Liver (tissue), 8 donors: ENCODE measurements at regions not wholly inside any gene's neighbourhood (a gene's known extent, or its start where the extent isn't known, plus 50 kb on each side); places are given as distances from the start of the nearest gene placed in this dataset.
"Not testable (repeated sequence)": the region's sequence is repeated elsewhere in the genome, so short reads cannot be mapped to it uniquely, and the experiment has no call there.

Source experiments
- DNase-seq: peaks from one replicate; pipeline ENCODE4 v3.0.0-alpha.2; 2017; ENCODE audit warnings: low spot score
- H3K27ac ChIP-seq, 2 donors: one replicate each; pipeline ENCODE4 v1.7.0; 2013; ENCODE audit warnings: inconsistent platforms in 2 of 2, low read length in 2 of 2, control low read depth in 1 of 2, low read depth in 1 of 2, mild to moderate bottlenecking in 1 of 2
- H3K27me3 ChIP-seq, 4 donors: one replicate each; pipeline versions ENCODE4 v1.6.1 to v1.7.0; 2013; ENCODE audit warnings: low read length in 3 of 4, inconsistent platforms in 1 of 4, mild to moderate bottlenecking in 1 of 4, moderate library complexity in 1 of 4; ENCODE audit not compliant: control insufficient read depth in 4 of 4, insufficient read depth in 4 of 4
- H3K36me3 ChIP-seq, 4 donors: one replicate each; pipeline versions ENCODE4 v1.6.1 to v1.7.0; 2013; ENCODE audit warnings: low read length in 3 of 4, mild to moderate bottlenecking in 3 of 4, low read depth in 1 of 4, moderate library complexity in 1 of 4; ENCODE audit not compliant: control insufficient read depth in 4 of 4, insufficient read depth in 3 of 4
- H3K4me1 ChIP-seq, 4 donors: one replicate each; pipeline versions ENCODE4 v1.6.1 to v1.7.0; 2013; ENCODE audit warnings: low read length in 3 of 4, mild to moderate bottlenecking in 3 of 4, moderate library complexity in 1 of 4; ENCODE audit not compliant: control insufficient read depth in 4 of 4, insufficient read depth in 4 of 4
- H3K4me3 ChIP-seq, 3 donors: one replicate each; pipeline versions ENCODE4 v1.6.1 to v1.7.0; 2013; ENCODE audit warnings: low read length in 3 of 3, control low read depth in 1 of 3, low read depth in 1 of 3, mild to moderate bottlenecking in 1 of 3
- H3K9ac ChIP-seq, 2 donors: one replicate each; pipeline ENCODE4 v1.7.0; 2013; ENCODE audit warnings: low read length in 2 of 2, mild to moderate bottlenecking in 2 of 2, moderate library complexity in 2 of 2, control low read depth in 1 of 2, low read depth in 1 of 2
- H3K9me3 ChIP-seq, 4 donors: one replicate each; pipeline versions ENCODE4 v1.6.1 to v1.7.0; 2013; ENCODE audit warnings: low read length in 3 of 4; ENCODE audit not compliant: control insufficient read depth in 4 of 4
- ATF3 ChIP-seq: IDR thresholded peaks from 2 replicates; pipeline ENCODE4 v1.6.1; 2016; ENCODE audit warnings: antibody characterized with exemption
- CTCF ChIP-seq: fragments of 150-350 bp; IDR thresholded peaks from 2 replicates; pipeline ENCODE4 v1.5.1; 2017; ENCODE audit warnings: improper control_type of control experiment, low read depth, low read length; ENCODE audit not compliant: missing input control
- EGR1 ChIP-seq, 2 donors: IDR thresholded peaks; 2 replicates each; pipeline ENCODE4 v1.6.1; 2016 to 2018; ENCODE audit warnings: antibody characterized with exemption in 2 of 2, low read depth in 2 of 2
- FOXA1 ChIP-seq: IDR thresholded peaks from 2 replicates; pipeline ENCODE4 v1.6.1; 2016; ENCODE audit warnings: antibody characterized with exemption
- FOXA2 ChIP-seq: IDR thresholded peaks from 2 replicates; pipeline ENCODE4 v1.6.1; 2016; ENCODE audit warnings: antibody characterized with exemption
- GABPA ChIP-seq, 2 donors: IDR thresholded peaks in 1 of 2; conservative IDR thresholded peaks in 1 of 2; 2 replicates each; pipeline ENCODE4 v1.6.1; 2016; ENCODE audit warnings: antibody characterized with exemption in 2 of 2, mild to moderate bottlenecking in 1 of 2, moderate library complexity in 1 of 2
- HNF4A ChIP-seq, 2 donors: conservative IDR thresholded peaks; 2 replicates each; pipeline ENCODE4 v1.6.1; 2016; ENCODE audit warnings: antibody characterized with exemption in 2 of 2, mild to moderate bottlenecking in 2 of 2
- HNF4G ChIP-seq: IDR thresholded peaks from 2 replicates; pipeline ENCODE4 v1.6.1; 2016; ENCODE audit warnings: antibody characterized with exemption
- JUND ChIP-seq, 2 donors: IDR thresholded peaks; 2 replicates each; pipeline ENCODE4 v1.6.1; 2016; ENCODE audit warnings: antibody characterized with exemption in 2 of 2
- MAX ChIP-seq: IDR thresholded peaks from 2 replicates; pipeline ENCODE4 v1.6.1; 2016; ENCODE audit warnings: antibody characterized with exemption
- NR2F2 ChIP-seq: IDR thresholded peaks from 2 replicates; pipeline ENCODE4 v1.6.1; 2016; ENCODE audit warnings: antibody characterized with exemption
- RAD21 ChIP-seq, 2 donors: IDR thresholded peaks; 2 replicates each; pipeline ENCODE4 v1.6.1; 2016; ENCODE audit warnings: antibody characterized with exemption in 2 of 2, mild to moderate bottlenecking in 2 of 2
- RXRA ChIP-seq, 2 donors: IDR thresholded peaks; 2 replicates each; pipeline ENCODE4 v1.6.1; 2017 to 2018; ENCODE audit warnings: antibody characterized with exemption in 2 of 2, mild to moderate bottlenecking in 1 of 2
- SP1 ChIP-seq: IDR thresholded peaks from 2 replicates; pipeline ENCODE4 v1.6.1; 2018; ENCODE audit warnings: antibody characterized with exemption, mild to moderate bottlenecking
- TAF1 ChIP-seq: conservative IDR thresholded peaks from 2 replicates; pipeline ENCODE4 v1.6.1; 2016; ENCODE audit warnings: antibody characterized with exemption, mild to moderate bottlenecking
- YY1 ChIP-seq: IDR thresholded peaks from 2 replicates; pipeline ENCODE4 v1.6.1; 2016; ENCODE audit warnings: antibody characterized with exemption, mild to moderate bottlenecking
- ZBTB33 ChIP-seq: IDR thresholded peaks from 2 replicates; pipeline ENCODE4 v1.6.1; 2016; ENCODE audit warnings: antibody characterized with exemption
- WGBS: extraction: QIAGEN DNeasy Blood & Tissue Kit; methylation state at CpG from one replicate; pipeline ENCODE4 v1.1.7; 2013; 5-methylcytosine and 5-hydroxymethylcytosine counted together
- donor health status: healthy.
- donor health status: healthy.
- donor health status: healthy.
- donor health status: healthy.
- donor health status: healthy.

- Histone ChIP-seq H3K9me3 (no peaks in the 10 kb centered on the region), H3K4me3 (no peak overlapping the region), H3K27ac (no peak overlapping the region), H3K4me1 (no peaks in the 10 kb centered on the region), H3K27me3 (no peaks in the 10 kb centered on the region), H3K9ac (no peak overlapping the region), H3K36me3 (no peaks in the 10 kb centered on the region)
- TF ChIP-seq FOXA1 (no peak), SP1 (no peak), CTCF (no peak), TAF1 (no peak), HNF4A (conservative IDR thresholded peaks at IDR 0.05) (no peak), YY1 (no peak), HNF4G (no peak), MAX (no peak), EGR1 (IDR thresholded peaks at IDR 0.05; ENCODE audit: low read depth in 2 of 2) (no peak), ATF3 (no peak), ZBTB33 (no peak), RXRA (IDR thresholded peaks at IDR 0.05) (no peak), NR2F2 (no peak), JUND (IDR thresholded peaks at IDR 0.05) (no peak), RAD21 (IDR thresholded peaks at IDR 0.05) (no peak), GABPA (IDR thresholded peaks at IDR 0.05 in 1 of 2, conservative IDR thresholded peaks at IDR 0.05 in 1 of 2) (no peak), FOXA2 (no peak)
- no peak for DNase-seq
- 85% methylated on average over 4 of the region's 4 CpGs for WGBS
Measured at GRCh38 chr15:81643771-81644170, 269.8 kb upstream of the TMC3 start.

- Histone ChIP-seq H3K27ac (no peak overlapping the region), H3K9ac (no peak overlapping the region), H3K4me1 (peaks cover 0 to 2% (median 0%) of the 10 kb centered on the region in 4 donors), H3K4me3 (no peak overlapping the region), H3K27me3 (no peaks in the 10 kb centered on the region), H3K9me3 (no peaks in the 10 kb centered on the region), H3K36me3 (no peaks in the 10 kb centered on the region)
- no peak for DNase-seq
- no peak for TF ChIP-seq ATF3
- no peak for TF ChIP-seq HNF4A (conservative IDR thresholded peaks at IDR 0.05)
- WGBS, result 84% methylated on average over 4 of the region's 4 CpGs
Measured at GRCh38 chr15:81642451-81642990, 268.5 kb upstream of the TMC3 start.

- not testable (repeated sequence) for H3K4me1 ChIP-seq, H3K27ac ChIP-seq, H3K4me3 ChIP-seq, H3K27me3 ChIP-seq, H3K36me3 ChIP-seq, DNase-seq, H3K9me3 ChIP-seq, H3K9ac ChIP-seq
- 72% methylated on average over 2 of the region's 2 CpGs for WGBS
Measured at GRCh38 chr15:81636064-81636463, 262.1 kb upstream of the TMC3 start.
